CD4-positive, alpha-beta T cell treated with Interferon alpha-2 for 1 hour (primary cell): ENCODE measurements at regions not wholly inside any gene's neighbourhood (a gene's known extent, or its start where the extent isn't known, plus 50 kb on each side); places are given as distances from the start of the nearest gene placed in this dataset.

ENCODE experiments used
- DNase-seq, 2 donors: peaks; one replicate each; pipeline ENCODE4 v3.0.0-alpha.2; 2020 to 2022

GRCh38 chr7:112596260-112596659 is 115.5 kb downstream of the LSMEM1 start:
- no peak for DNase-seq

- no peak for DNase-seq
These were observed 116.2 kb downstream of the LSMEM1 start for GRCh38 chr7:112596981-112597380.

GRCh38 chr7:112603673-112604072 is 122.9 kb downstream of the LSMEM1 start:
- DNase-seq, result no peak

- DNase-seq, result no peak
These were observed 129.8 kb downstream of the LSMEM1 start for GRCh38 chr7:112610636-112611035.

GRCh38 chr7:112615701-112616100 is 134.9 kb downstream of the LSMEM1 start:
- no peak for DNase-seq

- no peak for DNase-seq
These were observed 135.5 kb downstream of the LSMEM1 start for GRCh38 chr7:112616295-112616694.

- DNase-seq, result no peak
These were observed 138.6 kb downstream of the LSMEM1 start for GRCh38 chr7:112619343-112619742.

- DNase-seq, result no peak
These were observed 141.4 kb downstream of the LSMEM1 start for GRCh38 chr7:112622159-112622715.

GRCh38 chr7:112624416-112624815 is 143.6 kb downstream of the LSMEM1 start:
- DNase-seq, result no peak

GRCh38 chr7:112630565-112630964 is 149.8 kb downstream of the LSMEM1 start:
- DNase-seq, result no peak

GRCh38 chr7:112634107-112634506 is 153.3 kb downstream of the LSMEM1 start:
- no peak for DNase-seq

GRCh38 chr7:112635742-112636141 is 154.5 kb downstream of the TMEM168 start:
- no peak for DNase-seq

- DNase-seq, result no peak
These were observed 151.4 kb downstream of the TMEM168 start for GRCh38 chr7:112638675-112639400.

GRCh38 chr7:112640685-112641084 is 149.5 kb downstream of the TMEM168 start:
- DNase-seq, result no peak

GRCh38 chr7:112646783-112647182 is 143.4 kb downstream of the TMEM168 start:
- DNase-seq, result no peak

GRCh38 chr7:112648781-112649180 is 141.4 kb downstream of the TMEM168 start:
- DNase-seq, result no peak

- no peak for DNase-seq
These were observed 140.6 kb downstream of the TMEM168 start for GRCh38 chr7:112649560-112649959.

GRCh38 chr7:112654322-112655216 is 135.6 kb downstream of the TMEM168 start:
- no peak for DNase-seq

GRCh38 chr7:112665709-112666108 is 124.5 kb downstream of the TMEM168 start:
- DNase-seq, result no peak

- no peak for DNase-seq
These were observed 121.6 kb downstream of the TMEM168 start for GRCh38 chr7:112668561-112668960.

GRCh38 chr7:112669306-112669705 is 120.9 kb downstream of the TMEM168 start:
- DNase-seq, result no peak

GRCh38 chr7:112670193-112670592 is 120.0 kb downstream of the TMEM168 start:
- no peak for DNase-seq

GRCh38 chr7:112678626-112679025 is 111.6 kb downstream of the TMEM168 start:
- DNase-seq, result no peak
